BJ (cell line): ENCODE measurements at regions not wholly inside any gene's neighbourhood (a gene's known extent, or its start where the extent isn't known, plus 50 kb on each side); places are given as distances from the start of the nearest gene placed in this dataset.

ENCODE experiments used
- CTCF ChIA-PET: fragments of 350-600 bp; formaldehyde crosslinking; extraction: SDS; loops from one replicate; lab custom pipeline; 2021; ENCODE audit warnings: antibody characterized with exemption, inconsistent platforms; lab: Yijun Ruan, JAX
- POLR2A ChIA-PET: fragments of 300-600 bp; sonication (Branson Sonifier 250); formaldehyde crosslinking; extraction: SDS; loops from one replicate; lab custom pipeline; 2021; ENCODE audit warnings: antibody characterized with exemption; lab: Charles Lee
- DNase-seq: peaks from one replicate; pipeline ENCODE4 v3.0.0-alpha.2; 2011; ENCODE audit warnings: low read depth
- H3K27me3 ChIP-seq: 2 replicates; pipeline ENCODE4 v1.6.0; 2011; ENCODE audit warnings: low read length; ENCODE audit not compliant: control insufficient read depth, insufficient read depth
- H3K36me3 ChIP-seq: 2 replicates; pipeline ENCODE4 v1.5.1; 2011; ENCODE audit warnings: low read length; ENCODE audit not compliant: control insufficient read depth, insufficient read depth
- H3K4me3 ChIP-seq: 2 replicates; pipeline ENCODE4 v1.5.1; 2011; ENCODE audit warnings: low read depth, mild to moderate bottlenecking, control low read depth, low read length
- TF ChIP-seq, protein P1 (sequence below): IDR thresholded peaks from 2 replicates; pipeline ENCODE4 v1.5.1; 2011; ENCODE audit warnings: low read depth, mild to moderate bottlenecking, control low read depth, inconsistent platforms, low read length, moderate library complexity; ENCODE audit not compliant: insufficient read depth

DNA sequence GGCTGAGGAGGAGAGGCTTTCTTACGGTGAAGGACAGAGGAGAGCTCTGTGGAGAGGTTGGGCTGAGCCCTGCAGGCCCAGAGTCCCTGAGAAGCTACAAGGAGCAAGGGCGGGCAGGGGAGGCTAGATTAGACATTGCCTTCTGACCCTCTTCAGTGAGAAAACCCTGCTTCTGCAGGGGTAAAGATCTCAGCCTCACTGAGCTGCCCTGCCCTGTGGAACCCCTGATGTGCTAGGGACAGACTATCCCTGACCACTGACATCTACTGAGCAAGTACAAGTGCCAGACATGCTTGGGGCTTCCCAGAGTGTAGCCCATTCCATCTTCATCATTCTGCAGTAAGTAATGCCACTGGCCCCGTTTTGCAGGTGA lies 111.5 kb downstream of the CYP26B1 start:
- TF ChIP-seq, protein P1, sequence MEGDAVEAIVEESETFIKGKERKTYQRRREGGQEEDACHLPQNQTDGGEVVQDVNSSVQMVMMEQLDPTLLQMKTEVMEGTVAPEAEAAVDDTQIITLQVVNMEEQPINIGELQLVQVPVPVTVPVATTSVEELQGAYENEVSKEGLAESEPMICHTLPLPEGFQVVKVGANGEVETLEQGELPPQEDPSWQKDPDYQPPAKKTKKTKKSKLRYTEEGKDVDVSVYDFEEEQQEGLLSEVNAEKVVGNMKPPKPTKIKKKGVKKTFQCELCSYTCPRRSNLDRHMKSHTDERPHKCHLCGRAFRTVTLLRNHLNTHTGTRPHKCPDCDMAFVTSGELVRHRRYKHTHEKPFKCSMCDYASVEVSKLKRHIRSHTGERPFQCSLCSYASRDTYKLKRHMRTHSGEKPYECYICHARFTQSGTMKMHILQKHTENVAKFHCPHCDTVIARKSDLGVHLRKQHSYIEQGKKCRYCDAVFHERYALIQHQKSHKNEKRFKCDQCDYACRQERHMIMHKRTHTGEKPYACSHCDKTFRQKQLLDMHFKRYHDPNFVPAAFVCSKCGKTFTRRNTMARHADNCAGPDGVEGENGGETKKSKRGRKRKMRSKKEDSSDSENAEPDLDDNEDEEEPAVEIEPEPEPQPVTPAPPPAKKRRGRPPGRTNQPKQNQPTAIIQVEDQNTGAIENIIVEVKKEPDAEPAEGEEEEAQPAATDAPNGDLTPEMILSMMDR: no peak
- no peaks in the 10 kb centered on the region for H3K36me3 ChIP-seq
- no peak overlapping the region for H3K4me3 ChIP-seq
- peaks cover 6% of the 10 kb centered on the region for H3K27me3 ChIP-seq
- CTCF ChIA-PET: interaction anchor here (1.4 to 1.8 kb wide), 2 partner anchors 11 to 41 kb away, joined by 3 to 4 read pairs; no protein-coding TSS in a partner anchor
- POLR2A ChIA-PET: no interaction called here
- no peak for DNase-seq

DNA sequence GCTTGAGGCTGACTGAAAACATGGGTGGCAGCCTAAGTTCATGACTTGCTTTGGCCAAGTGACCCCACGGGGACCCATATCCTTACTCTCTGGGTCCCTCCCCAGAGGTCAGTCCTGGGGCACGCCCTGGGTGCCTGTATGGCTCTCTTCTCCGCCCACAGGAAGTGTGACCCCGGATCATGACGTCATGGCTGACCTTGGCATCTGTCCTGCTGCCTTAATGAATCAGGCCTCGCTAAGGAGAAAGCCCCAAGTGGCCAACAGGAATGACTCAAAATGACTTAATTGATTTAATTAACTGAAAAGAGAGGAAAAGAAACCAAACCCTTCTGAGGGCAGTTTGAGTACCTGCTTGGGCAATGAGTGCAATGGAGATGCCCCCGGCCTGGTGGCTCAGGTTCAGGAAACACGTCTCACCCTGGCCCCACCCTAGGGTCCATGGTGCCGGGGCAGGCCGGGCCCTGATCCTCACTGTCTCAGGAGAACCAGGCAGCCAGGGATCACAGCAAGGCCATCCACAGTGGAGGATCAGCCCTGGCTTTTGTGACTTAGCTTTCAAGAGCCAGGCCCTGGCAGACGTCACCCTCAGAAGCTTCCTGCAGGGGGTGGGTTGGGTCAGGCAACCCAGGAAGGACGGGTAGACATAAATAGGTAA lies 112.0 kb downstream of the CYP26B1 start:
- DNase-seq: no peak
- TF ChIP-seq, protein P1: no peak
- peaks cover 6% of the 10 kb centered on the region for H3K27me3 ChIP-seq
- H3K36me3 ChIP-seq: no peaks in the 10 kb centered on the region
- ChIA-PET CTCF (interaction anchor here (1.3 to 1.8 kb wide), 3 partner anchors 12 to 114 kb away, joined by 3 to 4 read pairs (median 3); no protein-coding TSS in a partner anchor), POLR2A (no interaction called here)
- H3K4me3 ChIP-seq: no peak overlapping the region

DNA sequence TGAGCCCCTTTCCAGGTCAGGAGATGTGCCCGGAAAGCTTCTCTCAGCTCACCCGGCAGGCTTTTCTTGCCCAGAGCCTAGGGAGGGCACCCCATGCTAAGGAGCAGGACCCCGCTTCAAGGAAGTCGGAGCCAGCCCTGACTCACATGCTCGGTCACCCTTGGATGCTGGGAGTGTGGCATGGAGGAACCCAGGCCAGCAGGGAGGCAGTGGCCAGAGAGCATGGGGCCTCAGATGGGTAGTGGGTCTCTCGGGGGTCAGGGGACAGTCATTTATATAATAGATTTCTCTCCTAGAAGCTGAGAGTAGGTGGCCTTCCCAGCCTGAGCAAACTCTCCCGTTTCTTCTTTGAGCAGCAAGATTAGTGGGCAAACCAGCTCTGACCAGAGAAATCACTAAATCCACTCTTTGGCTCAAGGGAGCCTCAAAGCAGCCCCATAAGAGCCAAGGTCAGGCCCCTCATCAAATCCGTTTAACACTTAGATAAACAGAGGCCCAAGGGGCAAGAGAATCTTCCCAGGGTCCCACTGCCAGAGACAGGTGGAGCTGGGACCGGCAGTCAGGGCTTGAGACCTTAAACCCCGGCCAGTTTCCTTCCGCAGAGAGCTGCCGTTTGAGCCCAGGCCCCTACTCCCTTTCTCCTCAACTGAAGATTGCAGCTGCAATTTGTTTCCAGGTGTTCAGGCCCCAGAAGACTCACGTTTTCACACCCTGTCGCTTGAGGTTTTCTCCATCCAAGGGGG lies 113.1 kb downstream of the CYP26B1 start:
- Histone ChIP-seq H3K4me3 (no peak overlapping the region), H3K27me3 (peaks cover 4% of the 10 kb centered on the region), H3K36me3 (no peaks in the 10 kb centered on the region)
- TF ChIP-seq, protein P1: no peak
- ChIA-PET POLR2A (no interaction called here), CTCF (interaction anchor here (1.3 kb wide), 1 partner anchor 115 kb away, joined by 3 read pairs; no protein-coding TSS in a partner anchor)
- DNase-seq: no peak

DNA sequence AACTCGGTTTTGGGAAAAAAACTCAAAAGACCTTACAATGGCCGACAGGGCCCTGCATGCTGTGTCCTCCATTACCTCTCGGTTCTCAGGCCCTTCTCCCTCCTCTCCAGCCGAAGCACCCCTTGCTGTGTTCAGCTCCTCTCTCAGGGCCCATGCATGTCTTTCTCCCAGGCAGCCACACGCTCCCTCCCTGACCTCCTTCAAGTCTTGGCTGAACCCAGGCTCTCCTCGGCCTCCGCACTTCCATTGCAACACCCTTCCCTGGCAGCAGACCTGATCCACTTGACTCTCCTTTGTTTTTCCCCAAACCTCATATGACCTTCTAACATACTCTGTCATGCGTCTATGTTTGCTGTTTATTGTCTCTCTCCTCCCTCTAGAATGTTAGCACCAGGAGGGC lies 114.0 kb downstream of the CYP26B1 start:
- peaks cover 4% of the 10 kb centered on the region for H3K27me3 ChIP-seq
- ChIA-PET POLR2A (no interaction called here), CTCF (no interaction called here)
- no peaks in the 10 kb centered on the region for H3K36me3 ChIP-seq
- DNase-seq: no peak
- TF ChIP-seq, protein P1: no peak
- no peak overlapping the region for H3K4me3 ChIP-seq

DNA sequence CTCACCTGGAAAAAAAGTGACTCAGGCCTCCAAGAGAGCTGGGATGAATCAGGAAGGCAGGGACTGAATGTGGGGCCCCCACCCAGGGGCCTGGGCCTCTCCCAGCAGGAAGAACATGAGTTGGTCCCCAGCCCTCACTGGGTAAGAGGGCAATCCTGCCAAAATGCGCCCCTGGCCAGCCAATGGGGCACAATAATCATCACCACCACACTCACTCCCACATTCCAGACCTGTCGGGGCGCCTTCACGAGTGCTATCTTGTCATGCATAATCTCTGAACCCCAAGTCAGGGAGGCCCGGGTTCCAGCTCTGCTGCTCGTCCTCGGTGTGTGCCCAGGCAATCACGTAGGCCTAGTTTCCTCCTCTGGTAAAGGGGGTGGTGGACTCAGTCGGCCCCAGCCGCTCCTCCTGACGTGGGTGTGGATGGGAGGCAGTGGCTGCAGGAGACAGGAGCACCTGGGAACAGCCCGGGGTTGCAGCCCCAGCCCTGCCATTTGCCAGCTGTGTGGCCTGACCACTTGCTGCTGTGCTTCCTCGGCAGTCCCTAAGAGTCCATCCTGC lies 115.1 kb downstream of the CYP26B1 start:
- no peak for DNase-seq
- ChIA-PET POLR2A (no interaction called here), CTCF (no interaction called here)
- no peak overlapping the region for H3K4me3 ChIP-seq
- H3K36me3 ChIP-seq: no peaks in the 10 kb centered on the region
- peaks cover 4% of the 10 kb centered on the region for H3K27me3 ChIP-seq
- TF ChIP-seq, protein P1: no peak
